ENCODE measurements at regions not wholly inside any gene's neighbourhood (a gene's known extent, or its start where the extent isn't known, plus 50 kb on each side); places are given as distances from the start of the nearest gene placed in this dataset.

GRCh38 chr10:29955329-29955935 is 104.0 kb downstream of the JCAD start:
- Histone ChIP-seq H3K27ac (no peak overlapping the region), H3K4me3 (no peak overlapping the region), H3K27me3 (no peaks in the 10 kb centered on the region), H3K4me1 (peaks cover 0 to 7% (median 3%) of the 10 kb centered on the region in 12 donors), H3K36me3 (no peaks in the 10 kb centered on the region), H3K9me3 (peaks cover 0 to 5% (median 0%) of the 10 kb centered on the region in 12 donors)
- no peak for ATAC-seq
- TF ChIP-seq POLR2A (IDR thresholded peaks at IDR 0.05) = no peak
- no peak for TF ChIP-seq CTCF (IDR thresholded peaks at IDR 0.05)
- intact Hi-C loops (cut with DNase I) = no loop called here
- WGBS, 4 donors = 82 to 86% (median 82%) methylated on average over 4 of the region's 4 CpGs
- no peak for DNase-seq

DNA sequence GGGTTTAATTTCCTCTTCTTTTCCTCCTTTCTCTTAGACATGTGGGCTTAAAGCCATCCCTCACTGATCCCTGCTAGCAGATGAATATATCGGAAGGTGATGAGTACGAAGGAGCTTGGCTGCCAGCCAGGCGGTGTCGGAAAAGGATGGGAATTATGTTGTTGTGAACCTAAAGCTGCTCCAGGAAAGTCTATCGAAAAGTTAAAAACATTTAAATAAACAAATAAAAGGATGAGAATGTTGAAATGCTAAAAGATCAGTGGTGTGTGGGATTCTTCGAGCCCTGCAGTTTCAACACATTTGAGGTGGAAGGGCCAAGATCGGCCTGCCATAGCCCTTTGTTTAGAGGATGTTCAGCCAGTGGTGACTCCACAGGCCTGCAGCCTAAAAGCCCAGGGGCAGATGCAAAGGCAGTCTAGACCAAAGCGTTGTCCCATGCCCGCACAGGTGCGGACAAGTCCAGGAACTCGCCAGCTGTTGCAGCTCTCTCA is 107.9 kb downstream of the JCAD start:
- no peak for DNase-seq
- 66 to 73% (median 71%) methylated on average over 11 of the region's 11 CpGs for WGBS, 4 donors
- no peaks in the 10 kb centered on the region for H3K36me3 ChIP-seq
- H3K27ac ChIP-seq = no peak overlapping the region
- intact Hi-C loops (cut with DNase I) = no loop called here
- H3K9me3 ChIP-seq = peaks cover 0 to 3% (median 0%) of the 10 kb centered on the region in 12 donors
- H3K27me3 ChIP-seq = no peaks in the 10 kb centered on the region
- peaks cover 0 to 25% (median 11%) of the 10 kb centered on the region in 12 donors for H3K4me1 ChIP-seq
- no peak for ATAC-seq
- no peak for TF ChIP-seq CTCF (IDR thresholded peaks at IDR 0.05)
- H3K4me3 ChIP-seq = no peak overlapping the region

DNA sequence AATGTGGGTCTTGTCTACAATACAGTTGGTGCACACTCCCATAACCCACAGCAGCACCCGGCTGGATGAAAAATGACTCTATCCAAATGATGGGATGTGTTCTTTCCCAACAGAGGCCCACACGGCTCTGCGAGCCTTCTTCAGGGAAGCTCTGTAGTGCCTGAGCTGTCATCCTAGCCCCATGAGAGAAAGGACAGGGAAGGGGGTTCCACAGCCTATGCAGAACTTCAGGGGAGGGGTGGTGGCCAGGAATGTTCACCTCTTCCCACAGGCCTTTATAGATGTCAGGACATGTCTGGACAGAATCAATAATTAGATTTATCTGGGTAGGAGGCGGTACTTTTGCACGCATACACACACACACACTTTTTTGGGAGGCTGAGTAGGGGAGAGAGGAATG is 109.0 kb downstream of the JCAD start:
- Histone ChIP-seq H3K4me1 (peaks cover 0 to 31% (median 12%) of the 10 kb centered on the region in 12 donors), H3K9me3 (no peaks in the 10 kb centered on the region), H3K27ac (peak overlapping the region in 2 of 12 donors; percentile 66 to 86), H3K36me3 (no peaks in the 10 kb centered on the region), H3K27me3 (no peaks in the 10 kb centered on the region), H3K4me3 (no peak overlapping the region)
- intact Hi-C loops (cut with DNase I) = no loop called here
- WGBS, 4 donors = 65 to 87% (median 82%) methylated on average over 5 of the region's 5 CpGs
- ATAC-seq (no peak), DNase-seq (no peak)
- TF ChIP-seq CTCF (IDR thresholded peaks at IDR 0.05) (no peak), POLR2A (IDR thresholded peaks at IDR 0.05) (no peak)

- intact Hi-C loops (cut with DNase I) = loop anchor here in 1 of 10 donors (10.0 kb wide), 1 partner anchor 205 kb away; no protein-coding TSS in a partner anchor
- H3K4me1 ChIP-seq = peaks cover 0 to 31% (median 12%) of the 10 kb centered on the region in 12 donors
- no peaks in the 10 kb centered on the region for H3K36me3 ChIP-seq
- TF ChIP-seq POLR2A (IDR thresholded peaks at IDR 0.05) (no peak), CTCF (IDR thresholded peaks at IDR 0.05) (no peak)
- H3K27ac ChIP-seq = peak overlapping the region in 9 of 12 donors; percentile 1 to 86 (median 50)
- no peaks in the 10 kb centered on the region for H3K9me3 ChIP-seq
- WGBS, 4 donors = 61 to 78% (median 68%) methylated on average over 5 of the region's 5 CpGs
- H3K4me3 ChIP-seq = no peak overlapping the region
- ATAC-seq (peak in 1 of 4 donors; percentile 9), DNase-seq (no peak)
- H3K27me3 ChIP-seq = no peaks in the 10 kb centered on the region
Observed at GRCh38 chr10:29949411-29950011, 109.9 kb downstream of the JCAD start.
